HG03521 (cell line): ENCODE measurements at regions not wholly inside any gene's neighbourhood (a gene's known extent, or its start where the extent isn't known, plus 50 kb on each side); places are given as distances from the start of the nearest gene placed in this dataset.

ENCODE experiments used
- ATAC-seq: cut with Tn5 transposase; IDR thresholded peaks from one replicate; pipeline ENCODE4 v1.9.1; 2021; ENCODE audit warnings: mild to moderate bottlenecking, moderate library complexity; ENCODE audit not compliant: unreplicated experiment

DNA sequence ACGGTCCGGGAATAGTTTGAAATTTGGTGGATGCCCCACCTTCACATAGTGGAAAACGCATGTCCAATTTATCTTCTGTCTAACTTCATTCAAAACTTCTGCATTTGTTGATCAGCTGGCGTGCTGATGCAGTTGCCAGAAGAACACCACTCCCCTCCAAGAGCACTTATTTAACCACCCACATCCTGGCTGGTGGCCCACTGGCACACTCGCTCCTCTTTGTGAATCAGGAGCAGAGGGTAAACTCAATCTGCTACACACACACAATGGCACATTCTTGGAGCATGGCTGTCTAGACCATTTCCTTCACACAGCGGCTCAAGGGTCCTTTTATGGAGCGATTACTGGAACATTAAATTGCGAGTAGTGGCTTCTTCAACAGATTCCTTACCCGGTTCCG lies 55.1 kb upstream of the CEP162 start:
- no peak for ATAC-seq

DNA sequence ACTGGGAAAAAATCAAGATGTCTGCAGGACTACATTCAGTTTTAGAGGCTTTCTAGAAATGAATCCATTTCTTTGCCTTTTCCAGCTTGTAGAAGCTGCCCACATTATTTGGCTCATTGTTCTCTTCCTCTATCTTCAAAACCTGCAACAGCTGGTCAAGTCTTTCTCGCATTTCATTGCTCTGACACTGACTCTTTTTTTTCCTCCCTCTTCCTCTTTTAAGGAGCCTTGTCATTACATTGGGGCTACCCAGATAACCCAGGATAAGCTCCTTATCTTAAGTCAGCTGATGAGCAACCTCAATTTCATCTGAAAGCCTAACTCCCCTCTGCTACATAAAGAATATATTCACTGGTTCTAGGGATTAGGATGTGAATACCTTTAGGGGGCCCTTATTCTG lies 53.2 kb upstream of the CEP162 start:
- ATAC-seq = no peak

DNA sequence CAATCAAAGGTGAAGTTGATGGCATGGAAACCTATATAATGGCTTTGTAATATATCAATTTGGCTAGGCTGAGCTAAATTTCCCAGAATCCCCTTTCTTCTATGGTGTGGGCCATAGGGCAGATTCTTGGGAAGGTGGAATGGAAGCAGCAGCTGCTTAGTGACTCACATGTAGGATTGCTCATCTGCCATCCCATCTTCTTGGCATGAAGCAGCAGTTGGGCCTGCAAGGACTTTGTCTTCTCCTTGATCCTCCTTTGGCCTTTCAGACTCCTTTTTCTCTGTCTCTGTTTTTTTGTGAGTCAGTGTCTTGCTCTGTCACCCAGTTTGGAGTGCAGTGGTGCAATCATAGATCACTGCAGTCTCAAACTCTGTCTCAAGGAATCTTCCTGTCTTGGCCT lies 52.6 kb upstream of the CEP162 start:
- ATAC-seq = no peak

DNA sequence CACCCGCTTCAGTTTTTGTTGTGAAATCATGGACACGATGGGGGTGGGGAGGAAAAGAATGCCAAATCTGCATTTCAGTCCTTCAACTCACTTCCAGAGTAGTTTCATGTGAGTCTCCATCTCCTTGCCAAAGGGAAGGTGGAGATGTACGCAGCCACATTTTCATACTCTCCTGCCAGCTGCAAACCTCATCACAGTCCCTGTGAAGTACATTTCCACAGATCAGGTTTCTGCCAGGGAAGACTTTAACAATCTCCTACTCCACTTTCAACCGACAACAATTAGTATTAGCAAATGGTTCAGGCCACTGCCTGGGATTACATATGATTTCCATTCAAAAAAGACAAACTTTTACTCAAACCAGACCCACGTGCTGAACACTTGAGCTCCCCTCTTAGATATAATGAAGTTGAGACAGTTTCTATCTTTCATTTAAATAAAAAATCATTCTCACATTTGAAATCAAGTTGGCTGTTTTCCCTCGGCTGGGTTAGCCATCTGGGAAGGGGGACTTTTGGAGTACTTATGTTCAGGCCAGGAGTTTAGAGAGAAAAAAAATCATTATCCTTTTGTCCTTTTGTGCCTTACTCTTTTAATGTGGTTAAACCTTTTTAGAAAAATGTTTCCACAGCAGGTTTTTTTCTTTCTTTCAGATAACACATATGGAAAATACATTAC lies 51.0 kb upstream of the CEP162 start:
- ATAC-seq = no peak
